ENCODE measurements at regions not wholly inside any gene's neighbourhood (a gene's known extent, or its start where the extent isn't known, plus 50 kb on each side); places are given as distances from the start of the nearest gene placed in this dataset.

DNA sequence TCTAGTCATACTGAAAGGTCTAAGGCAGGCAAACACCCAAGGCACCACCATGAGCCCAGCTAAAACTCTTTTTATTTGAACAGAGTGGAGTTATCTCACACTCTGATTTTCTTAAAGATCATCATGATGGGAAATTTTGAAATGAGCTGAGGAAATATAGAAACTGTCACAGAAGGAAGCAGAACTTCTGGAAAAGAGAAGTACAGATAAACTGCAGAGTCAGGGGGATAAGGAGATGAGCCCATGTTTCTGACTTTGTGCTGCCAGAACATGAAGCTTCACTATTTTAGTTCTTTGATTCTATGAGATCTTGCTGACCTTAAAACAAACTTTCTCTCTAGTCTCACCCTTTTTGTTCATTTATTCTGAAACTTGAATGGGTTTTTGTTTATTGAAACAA lies 406.5 kb upstream of the EDIL3 start:
- Histone ChIP-seq H3K79me2 (ENCODE audit: insufficient read depth, low read length) (no peaks in the 10 kb centered on the region), H4K20me1 (ENCODE audit: insufficient read depth, low read length) (no peaks in the 10 kb centered on the region), H3K4me3 (ENCODE audit: low read depth in 1 of 2, low read length in 2 of 2) (no peak overlapping the region), H3K4me1 (ENCODE audit: insufficient read depth, low read length) (no peaks in the 10 kb centered on the region), H3K9me3 (ENCODE audit: insufficient read depth, low read length, severe bottlenecking) (no peaks in the 10 kb centered on the region), H3K27me3 (ENCODE audit: insufficient read depth, low read length, poor library complexity) (no peaks in the 10 kb centered on the region), H3K4me2 (ENCODE audit: insufficient read depth, low read length) (no peak overlapping the region), H3K27ac (ENCODE audit: low read length) (no peak overlapping the region), H3K9ac (ENCODE audit: low read depth, low read length) (no peak overlapping the region), H2AFZ (ENCODE audit: low read depth, low read length) (no peak overlapping the region), H3K36me3 (ENCODE audit: insufficient read depth, low read length) (no peaks in the 10 kb centered on the region)
- ATAC-seq (ENCODE audit: insufficient read depth, low read depth): no peak
- TF ChIP-seq EZH2 (IDR thresholded peaks at IDR 0.05; ENCODE audit: borderline replicate concordance, low read depth, low read length, severe bottlenecking) (no peak), CTCF (IDR thresholded peaks at IDR 0.05; ENCODE audit: borderline replicate concordance, extremely low read depth, low read length, poor library complexity, severe bottlenecking) (no peak)
- DNase-seq: no peak

DNA sequence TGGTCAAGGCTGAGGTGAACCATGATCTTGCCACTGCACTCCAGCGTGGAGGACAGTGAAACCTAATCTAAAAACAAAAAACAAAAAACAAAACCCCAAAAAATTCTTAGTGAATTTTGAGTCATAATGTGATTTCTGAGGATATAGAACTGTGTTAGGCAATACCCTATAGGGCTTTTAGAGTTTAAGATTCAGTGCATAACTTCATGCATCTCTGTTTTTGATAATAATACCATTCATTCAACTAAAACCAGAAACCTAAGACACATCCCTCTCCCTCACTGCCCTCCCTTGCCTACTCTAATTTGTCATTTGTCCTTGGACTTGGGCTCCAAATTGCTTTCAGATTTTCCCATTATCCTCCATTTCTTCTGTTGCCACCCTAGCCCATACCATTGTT lies 405.7 kb upstream of the EDIL3 start:
- no peak for DNase-seq
- H3K9ac ChIP-seq (ENCODE audit: low read depth, low read length): no peak overlapping the region
- no peaks in the 10 kb centered on the region for H3K9me3 ChIP-seq (ENCODE audit: insufficient read depth, low read length, severe bottlenecking)

DNA sequence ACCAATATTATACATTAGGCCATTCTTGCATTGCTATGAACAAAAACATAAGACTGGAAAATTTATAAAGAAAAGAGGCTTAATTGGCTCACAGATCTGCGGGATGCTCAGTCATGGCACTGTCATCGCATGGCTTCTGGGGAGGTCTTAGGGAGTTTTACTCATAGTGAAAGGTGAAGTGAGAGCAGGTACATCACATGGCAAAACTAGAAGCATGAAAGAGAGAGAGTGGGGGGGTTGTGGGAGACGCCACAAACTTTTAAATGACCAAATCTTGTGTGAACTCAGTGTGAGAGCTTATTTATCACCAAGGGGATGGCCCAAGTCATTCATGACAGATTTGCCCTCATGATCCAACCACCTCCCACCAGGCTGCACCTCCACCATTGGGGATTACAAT lies 398.3 kb upstream of the EDIL3 start:
- Histone ChIP-seq H3K9ac (ENCODE audit: low read depth, low read length) (no peak overlapping the region), H3K36me3 (ENCODE audit: insufficient read depth, low read length) (no peaks in the 10 kb centered on the region), H3K27ac (ENCODE audit: low read length) (no peak overlapping the region), H3K27me3 (ENCODE audit: insufficient read depth, low read length, poor library complexity) (no peaks in the 10 kb centered on the region), H2AFZ (ENCODE audit: low read depth, low read length) (no peak overlapping the region), H3K4me2 (ENCODE audit: insufficient read depth, low read length) (no peak overlapping the region), H3K79me2 (ENCODE audit: insufficient read depth, low read length) (no peaks in the 10 kb centered on the region), H3K9me3 (ENCODE audit: insufficient read depth, low read length, severe bottlenecking) (no peaks in the 10 kb centered on the region), H4K20me1 (ENCODE audit: insufficient read depth, low read length) (no peaks in the 10 kb centered on the region), H3K4me3 (ENCODE audit: low read depth in 1 of 2, low read length in 2 of 2) (no peak overlapping the region), H3K4me1 (ENCODE audit: insufficient read depth, low read length) (no peaks in the 10 kb centered on the region)
- DNase-seq (no peak), ATAC-seq (ENCODE audit: insufficient read depth, low read depth) (no peak)
- TF ChIP-seq CTCF (IDR thresholded peaks at IDR 0.05; ENCODE audit: borderline replicate concordance, extremely low read depth, low read length, poor library complexity, severe bottlenecking) (no peak), EZH2 (IDR thresholded peaks at IDR 0.05; ENCODE audit: borderline replicate concordance, low read depth, low read length, severe bottlenecking) (no peak)

More for the DNA sequence above, 405.7 kb upstream of the EDIL3 start:
- Histone ChIP-seq H4K20me1 (ENCODE audit: insufficient read depth, low read length) (no peaks in the 10 kb centered on the region), H3K4me1 (ENCODE audit: insufficient read depth, low read length) (no peaks in the 10 kb centered on the region), H2AFZ (ENCODE audit: low read depth, low read length) (no peak overlapping the region), H3K27me3 (ENCODE audit: insufficient read depth, low read length, poor library complexity) (no peaks in the 10 kb centered on the region), H3K4me3 (ENCODE audit: low read depth in 1 of 2, low read length in 2 of 2) (no peak overlapping the region), H3K36me3 (ENCODE audit: insufficient read depth, low read length) (no peaks in the 10 kb centered on the region), H3K79me2 (ENCODE audit: insufficient read depth, low read length) (no peaks in the 10 kb centered on the region), H3K4me2 (ENCODE audit: insufficient read depth, low read length) (no peak overlapping the region), H3K27ac (ENCODE audit: low read length) (no peak overlapping the region)
- no peak for ATAC-seq (ENCODE audit: insufficient read depth, low read depth)
- TF ChIP-seq CTCF (IDR thresholded peaks at IDR 0.05; ENCODE audit: borderline replicate concordance, extremely low read depth, low read length, poor library complexity, severe bottlenecking) (no peak), EZH2 (IDR thresholded peaks at IDR 0.05; ENCODE audit: borderline replicate concordance, low read depth, low read length, severe bottlenecking) (no peak)

- Histone ChIP-seq H3K9ac (ENCODE audit: low read depth, low read length) (no peak overlapping the region), H3K36me3 (ENCODE audit: insufficient read depth, low read length) (no peaks in the 10 kb centered on the region), H3K9me3 (ENCODE audit: insufficient read depth, low read length, severe bottlenecking) (no peaks in the 10 kb centered on the region), H3K79me2 (ENCODE audit: insufficient read depth, low read length) (no peaks in the 10 kb centered on the region), H3K27ac (ENCODE audit: low read length) (no peak overlapping the region), H3K4me1 (ENCODE audit: insufficient read depth, low read length) (no peaks in the 10 kb centered on the region), H3K4me3 (ENCODE audit: low read depth in 1 of 2, low read length in 2 of 2) (no peak overlapping the region), H3K4me2 (ENCODE audit: insufficient read depth, low read length) (no peak overlapping the region), H4K20me1 (ENCODE audit: insufficient read depth, low read length) (no peaks in the 10 kb centered on the region), H2AFZ (ENCODE audit: low read depth, low read length) (no peak overlapping the region), H3K27me3 (ENCODE audit: insufficient read depth, low read length, poor library complexity) (no peaks in the 10 kb centered on the region)
- TF ChIP-seq EZH2 (IDR thresholded peaks at IDR 0.05; ENCODE audit: borderline replicate concordance, low read depth, low read length, severe bottlenecking) (no peak), CTCF (IDR thresholded peaks at IDR 0.05; ENCODE audit: borderline replicate concordance, extremely low read depth, low read length, poor library complexity, severe bottlenecking) (no peak)
- no peak for DNase-seq
- ATAC-seq (ENCODE audit: insufficient read depth, low read depth): no peak
Measured at GRCh38 chr5:84779186-84779585, 394.5 kb upstream of the EDIL3 start.

Measured in DND-41 (cell line).